Mesothelial cell of epicardium (in vitro differentiated cells): ENCODE measurements at regions not wholly inside any gene's neighbourhood (a gene's known extent, or its start where the extent isn't known, plus 50 kb on each side); places are given as distances from the start of the nearest gene placed in this dataset.
"Not testable (repeated sequence)": the region's sequence is repeated elsewhere in the genome, so short reads cannot be mapped to it uniquely, and the experiment has no call there.

Experiments
- DNase-seq, 2 experiments: peaks; one replicate each; pipeline ENCODE4 v3.0.0; 2021; ENCODE audit warnings: low spot score in 2 of 2; ENCODE audit not compliant: unreplicated experiment in 2 of 2
- H3K27ac Mint-ChIP-seq: 2 replicates; pipeline ENCODE4 v1.8.0; 2021; ENCODE audit warnings: mixed read lengths
- H3K27me3 Mint-ChIP-seq: 2 replicates; pipeline ENCODE4 v1.8.0; 2021; ENCODE audit warnings: low read depth, mixed read lengths
- H3K36me3 Mint-ChIP-seq: 2 replicates; pipeline ENCODE4 v1.8.0; 2021; ENCODE audit warnings: mixed read lengths
- H3K4me1 Mint-ChIP-seq: 2 replicates; pipeline ENCODE4 v1.8.0; 2021; ENCODE audit warnings: mixed read lengths
- H3K4me3 Mint-ChIP-seq: 2 replicates; pipeline ENCODE4 v1.8.0; 2021; ENCODE audit warnings: mild to moderate bottlenecking, moderate library complexity, mixed read lengths
- H3K9me3 Mint-ChIP-seq: 2 replicates; pipeline ENCODE4 v1.8.0; 2021; ENCODE audit warnings: mixed read lengths
- TF ChIP-seq, protein P1 (sequence below): fragments of 200-600 bp; sonication (generic); IDR thresholded peaks from one replicate; pipeline ENCODE4 v1.5.0; 2021; ENCODE audit warnings: antibody characterized with exemption; ENCODE audit not compliant: unreplicated experiment

DNA sequence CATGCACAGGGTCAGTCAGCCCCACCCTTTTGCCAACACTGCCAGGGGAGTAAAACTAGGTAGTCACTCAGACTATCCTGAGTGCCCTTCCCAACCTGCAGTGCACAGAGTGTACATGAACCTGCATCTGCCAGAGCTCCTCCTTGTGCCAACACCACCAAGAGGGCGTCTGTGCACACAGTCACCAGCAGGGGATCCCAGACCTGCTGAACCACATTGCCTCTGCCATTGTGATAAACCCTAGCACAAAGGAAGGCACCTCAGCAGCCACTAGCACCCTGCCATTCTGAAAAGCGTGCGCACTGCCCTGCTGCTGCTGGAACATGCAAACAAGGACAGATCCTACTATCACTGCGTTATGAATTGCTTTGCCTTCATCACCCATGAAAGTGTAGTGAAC lies 247.8 kb upstream of the POU3F4 start:
- Mint-ChIP-seq H3K4me3 (no peak overlapping the region), H3K27me3 (no peaks in the 10 kb centered on the region), H3K4me1 (no peaks in the 10 kb centered on the region), H3K36me3 (no peaks in the 10 kb centered on the region), H3K9me3 (peaks cover 64% of the 10 kb centered on the region), H3K27ac (no peak overlapping the region)
- no peak for DNase-seq
- TF ChIP-seq, protein P1, sequence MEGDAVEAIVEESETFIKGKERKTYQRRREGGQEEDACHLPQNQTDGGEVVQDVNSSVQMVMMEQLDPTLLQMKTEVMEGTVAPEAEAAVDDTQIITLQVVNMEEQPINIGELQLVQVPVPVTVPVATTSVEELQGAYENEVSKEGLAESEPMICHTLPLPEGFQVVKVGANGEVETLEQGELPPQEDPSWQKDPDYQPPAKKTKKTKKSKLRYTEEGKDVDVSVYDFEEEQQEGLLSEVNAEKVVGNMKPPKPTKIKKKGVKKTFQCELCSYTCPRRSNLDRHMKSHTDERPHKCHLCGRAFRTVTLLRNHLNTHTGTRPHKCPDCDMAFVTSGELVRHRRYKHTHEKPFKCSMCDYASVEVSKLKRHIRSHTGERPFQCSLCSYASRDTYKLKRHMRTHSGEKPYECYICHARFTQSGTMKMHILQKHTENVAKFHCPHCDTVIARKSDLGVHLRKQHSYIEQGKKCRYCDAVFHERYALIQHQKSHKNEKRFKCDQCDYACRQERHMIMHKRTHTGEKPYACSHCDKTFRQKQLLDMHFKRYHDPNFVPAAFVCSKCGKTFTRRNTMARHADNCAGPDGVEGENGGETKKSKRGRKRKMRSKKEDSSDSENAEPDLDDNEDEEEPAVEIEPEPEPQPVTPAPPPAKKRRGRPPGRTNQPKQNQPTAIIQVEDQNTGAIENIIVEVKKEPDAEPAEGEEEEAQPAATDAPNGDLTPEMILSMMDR: no peak

DNA sequence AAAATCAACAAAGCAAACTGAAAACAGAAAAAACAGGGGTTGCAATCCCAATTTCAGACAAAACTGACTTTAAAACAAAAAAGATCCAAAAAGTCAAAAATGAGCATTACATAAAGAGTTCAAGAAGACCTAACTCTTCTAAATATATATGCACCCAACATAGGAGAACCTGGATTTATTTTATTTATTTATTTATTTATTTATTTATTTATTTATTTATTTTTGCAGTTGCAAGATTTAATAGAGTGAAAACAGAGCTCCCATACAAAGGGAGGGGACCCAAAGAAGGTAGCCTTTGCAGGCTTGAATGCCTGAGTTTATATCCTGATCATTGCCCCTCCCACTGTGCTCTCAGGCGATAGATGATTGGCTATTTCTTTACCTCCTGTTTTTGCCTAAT lies 245.9 kb upstream of the POU3F4 start:
- not testable (repeated sequence) for DNase-seq, H3K4me1 Mint-ChIP-seq, H3K36me3 Mint-ChIP-seq, H3K27me3 Mint-ChIP-seq, H3K27ac Mint-ChIP-seq, H3K4me3 Mint-ChIP-seq
- H3K9me3 Mint-ChIP-seq: peaks cover 63% of the 10 kb centered on the region

GRCh38 chrX:83278988-83279387 lies 229.1 kb upstream of the POU3F4 start:
- no peaks in the 10 kb centered on the region for H3K4me1 Mint-ChIP-seq
- no peaks in the 10 kb centered on the region for H3K27me3 Mint-ChIP-seq
- no peak overlapping the region for H3K27ac Mint-ChIP-seq
- no peaks in the 10 kb centered on the region for H3K36me3 Mint-ChIP-seq
- H3K9me3 Mint-ChIP-seq: peaks cover 30% of the 10 kb centered on the region
- H3K4me3 Mint-ChIP-seq: no peak overlapping the region
- DNase-seq: no peak
- TF ChIP-seq, protein P1: no peak

GRCh38 chrX:83286627-83287026 lies 221.5 kb upstream of the POU3F4 start:
- not testable (repeated sequence) for H3K4me1 Mint-ChIP-seq, DNase-seq, H3K27ac Mint-ChIP-seq, H3K4me3 Mint-ChIP-seq, H3K27me3 Mint-ChIP-seq, H3K36me3 Mint-ChIP-seq
- peaks cover 62% of the 10 kb centered on the region for H3K9me3 Mint-ChIP-seq

DNA sequence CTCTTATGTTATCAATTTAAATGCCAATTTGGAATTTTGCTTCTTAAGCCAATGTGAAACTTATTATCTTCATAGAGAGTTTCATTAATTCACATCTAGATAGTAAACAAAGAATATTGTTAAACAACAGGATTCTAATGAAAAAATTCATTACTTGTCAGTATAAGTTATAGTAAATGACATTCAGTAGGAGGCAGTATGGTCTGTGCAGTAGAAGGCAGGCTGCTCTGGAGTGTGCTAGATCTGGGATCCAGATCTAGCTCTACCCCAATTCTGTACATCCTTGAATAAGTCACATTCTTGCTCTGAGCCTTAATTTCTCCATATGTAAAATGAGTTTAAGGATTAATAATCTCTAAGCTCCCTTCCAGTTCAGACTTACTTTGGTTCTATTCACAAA lies 202.7 kb upstream of the POU3F4 start:
- TF ChIP-seq, protein P1: no peak
- no peak overlapping the region for H3K4me3 Mint-ChIP-seq
- DNase-seq: no peak
- no peaks in the 10 kb centered on the region for H3K27me3 Mint-ChIP-seq
- no peaks in the 10 kb centered on the region for H3K4me1 Mint-ChIP-seq
- H3K36me3 Mint-ChIP-seq: no peaks in the 10 kb centered on the region
- H3K9me3 Mint-ChIP-seq: peaks cover 50% of the 10 kb centered on the region
- H3K27ac Mint-ChIP-seq: no peak overlapping the region

GRCh38 chrX:83319023-83319422 lies 189.1 kb upstream of the POU3F4 start:
- no peaks in the 10 kb centered on the region for H3K27me3 Mint-ChIP-seq
- H3K4me1 Mint-ChIP-seq: no peaks in the 10 kb centered on the region
- H3K9me3 Mint-ChIP-seq: peaks cover 53% of the 10 kb centered on the region
- H3K4me3 Mint-ChIP-seq: no peak overlapping the region
- no peaks in the 10 kb centered on the region for H3K36me3 Mint-ChIP-seq
- DNase-seq: no peak
- TF ChIP-seq, protein P1: no peak
- no peak overlapping the region for H3K27ac Mint-ChIP-seq

GRCh38 chrX:83326539-83326938 lies 181.6 kb upstream of the POU3F4 start:
- TF ChIP-seq, protein P1: no peak
- H3K27me3 Mint-ChIP-seq: no peaks in the 10 kb centered on the region
- no peak overlapping the region for H3K4me3 Mint-ChIP-seq
- no peaks in the 10 kb centered on the region for H3K36me3 Mint-ChIP-seq
- H3K27ac Mint-ChIP-seq: no peak overlapping the region
- DNase-seq: no peak
- peaks cover 20% of the 10 kb centered on the region for H3K9me3 Mint-ChIP-seq
- H3K4me1 Mint-ChIP-seq: no peaks in the 10 kb centered on the region
